GM13977 (cell line): ENCODE measurements at regions not wholly inside any gene's neighbourhood (a gene's known extent, or its start where the extent isn't known, plus 50 kb on each side); places are given as distances from the start of the nearest gene placed in this dataset.

Experiments used
- DNase-seq: peaks from one replicate; pipeline ENCODE4 v3.0.0; 2012; ENCODE audit warnings: low spot score
- CTCF ChIP-seq: IDR thresholded peaks from 2 replicates; pipeline ENCODE4 v1.5.1; 2012; ENCODE audit warnings: mild to moderate bottlenecking, control low read depth; ENCODE audit not compliant: insufficient read depth; ENCODE audit errors: extremely low read depth, missing control alignments
- in situ Hi-C: fragments of 300-500 bp; cut with MboI; formaldehyde crosslinking; loops from one replicate; pipeline ENCODE4 v1.12.0; 2022; ENCODE audit warnings: low sequenced_read_pairs, low pct_unique_long_range_greater_than_20kb, mixed read lengths, inconsistent platforms; ENCODE audit not compliant: unreplicated experiment

- in situ Hi-C loops = no loop called here
- no peak for DNase-seq
- no peak for TF ChIP-seq CTCF
These were observed 165.0 kb upstream of the SMIM21 start for GRCh38 chr18:75592527-75592926.

GRCh38 chr18:75588412-75588811, 160.9 kb upstream of the SMIM21 start:
- in situ Hi-C loops = no loop called here
- no peak for DNase-seq
- no peak for TF ChIP-seq CTCF

- in situ Hi-C loops = no loop called here
- no peak for DNase-seq
- TF ChIP-seq CTCF = no peak
These were observed 159.6 kb upstream of the SMIM21 start for GRCh38 chr18:75587131-75587530.

GRCh38 chr18:75586130-75586889, 158.8 kb upstream of the SMIM21 start:
- DNase-seq = no peak
- in situ Hi-C loops = no loop called here
- no peak for TF ChIP-seq CTCF

GRCh38 chr18:75582940-75583339, 155.4 kb upstream of the SMIM21 start:
- in situ Hi-C loops = no loop called here
- TF ChIP-seq CTCF = no peak
- DNase-seq = no peak

- DNase-seq = no peak
- in situ Hi-C loops = no loop called here
These were observed 154.9 kb upstream of the SMIM21 start for GRCh38 chr18:75582406-75582821.

More at GRCh38 chr18:75582406-75582821, 154.9 kb upstream of the SMIM21 start:
- no peak for TF ChIP-seq CTCF
